WTC11 (cell line): ENCODE measurements at regions not wholly inside any gene's neighbourhood (a gene's known extent, or its start where the extent isn't known, plus 50 kb on each side); places are given as distances from the start of the nearest gene placed in this dataset.

ENCODE experiments used
- ATAC-seq: fragments of 200-7000 bp; cut with Tn5 transposase; 2 replicates; pipeline ENCODE4 v1.10.0; 2021; ENCODE audit warnings: mild to moderate bottlenecking, moderate library complexity
- CTCF ChIA-PET: fragments of 300-600 bp; sonication (Branson Sonifier 250); formaldehyde crosslinking; loops from one replicate; lab custom pipeline; 2021; ENCODE audit warnings: antibody characterized with exemption; lab: Charles Lee
- POLR2A ChIA-PET: fragments of 350-600 bp; sonication (Branson Sonifier 250); formaldehyde crosslinking; loops from one replicate; lab custom pipeline; 2021; ENCODE audit warnings: antibody characterized with exemption; lab: Charles Lee
- DNase-seq: peaks from one replicate; pipeline ENCODE4 v3.0.0; 2021; ENCODE audit warnings: low spot score
- H3K27ac Mint-ChIP-seq: 2 replicates; pipeline ENCODE4 v1.8.0; 2021; ENCODE audit warnings: mixed read lengths
- H3K27me3 Mint-ChIP-seq: 2 replicates; pipeline ENCODE4 v1.8.0; 2021; ENCODE audit warnings: low read depth, mild to moderate bottlenecking, moderate library complexity, mixed read lengths
- H3K36me3 Mint-ChIP-seq: 2 replicates; pipeline ENCODE4 v1.8.0; 2021; ENCODE audit warnings: mixed read lengths
- H3K4me1 Mint-ChIP-seq: 2 replicates; pipeline ENCODE4 v1.8.0; 2022; ENCODE audit warnings: mixed read lengths
- H3K4me3 Mint-ChIP-seq: 2 replicates; pipeline ENCODE4 v1.8.0; 2021; ENCODE audit warnings: mild to moderate bottlenecking, moderate library complexity, mixed read lengths
- H3K9me3 Mint-ChIP-seq: 2 replicates; pipeline ENCODE4 v1.8.0; 2021; ENCODE audit warnings: mixed read lengths
- ARID4B ChIP-seq: sonication (generic); formaldehyde crosslinking; IDR thresholded peaks from 2 replicates; pipeline ENCODE4 v1.8.0; 2023; ENCODE audit warnings: missing genetic modification reagents, mild to moderate bottlenecking, borderline replicate concordance
- ETV6 ChIP-seq: sonication (generic); formaldehyde crosslinking; IDR thresholded peaks from 2 replicates; pipeline ENCODE4 v1.8.1; 2022; ENCODE audit warnings: mild to moderate bottlenecking, missing genetic modification reagents
- HMGA2 ChIP-seq: fragments of 250-450 bp; sonication (Bioruptor Pico); IDR thresholded peaks from 2 replicates; pipeline ENCODE4 v1.4.0; 2021; ENCODE audit warnings: mild to moderate bottlenecking, moderate library complexity
- HMGXB4 ChIP-seq: sonication (generic); formaldehyde crosslinking; IDR thresholded peaks from 2 replicates; pipeline ENCODE4 v1.8.1; 2023; ENCODE audit warnings: mild to moderate bottlenecking, moderate library complexity, missing genetic modification reagents
- KAT7 ChIP-seq: sonication (generic); formaldehyde crosslinking; IDR thresholded peaks from 2 replicates; pipeline ENCODE4 v1.8.1; 2023; ENCODE audit warnings: missing genetic modification reagents, mild to moderate bottlenecking, borderline replicate concordance
- NFYB ChIP-seq: sonication (generic); formaldehyde crosslinking; conservative IDR thresholded peaks from 2 replicates; pipeline ENCODE4 v1.8.0; 2022; ENCODE audit warnings: low read depth, missing genetic modification reagents
- SMAD4 ChIP-seq: sonication (generic); formaldehyde crosslinking; IDR thresholded peaks from 2 replicates; pipeline ENCODE4 v1.8.0; 2022; ENCODE audit warnings: mild to moderate bottlenecking, missing genetic modification reagents
- TCF7 ChIP-seq: sonication (generic); formaldehyde crosslinking; IDR thresholded peaks from 2 replicates; pipeline ENCODE4 v1.8.0; 2022; ENCODE audit warnings: mild to moderate bottlenecking, low read depth, missing genetic modification reagents, moderate library complexity
- TP53 ChIP-seq: sonication (generic); formaldehyde crosslinking; IDR thresholded peaks from 2 replicates; pipeline ENCODE4 v1.8.1; 2023; ENCODE audit warnings: mild to moderate bottlenecking, missing genetic modification reagents
- USF1 ChIP-seq: sonication (generic); formaldehyde crosslinking; IDR thresholded peaks from 2 replicates; pipeline ENCODE4 v1.8.0; 2022; ENCODE audit warnings: mild to moderate bottlenecking, missing genetic modification reagents
- ZNF232 ChIP-seq: sonication (generic); formaldehyde crosslinking; IDR thresholded peaks from 2 replicates; pipeline ENCODE4 v1.8.0; 2022; ENCODE audit warnings: mild to moderate bottlenecking, missing genetic modification reagents
- ZNF416 ChIP-seq: fragments of 250-450 bp; sonication (Bioruptor Pico); IDR thresholded peaks from 2 replicates; pipeline ENCODE4 v1.9.0; 2021; ENCODE audit warnings: mild to moderate bottlenecking, inconsistent platforms
- TF ChIP-seq, protein P1 (sequence below): sonication (generic); formaldehyde crosslinking; IDR thresholded peaks from 2 replicates; pipeline ENCODE4 v1.8.1; 2023; ENCODE audit warnings: mild to moderate bottlenecking, missing genetic modification reagents
- TF ChIP-seq, protein P2 (sequence below): sonication (generic); formaldehyde crosslinking; IDR thresholded peaks from 2 replicates; pipeline ENCODE4 v1.8.1; 2022; ENCODE audit warnings: missing genetic modification reagents, borderline replicate concordance
- TF ChIP-seq, protein P3 (sequence below): sonication (generic); formaldehyde crosslinking; IDR thresholded peaks from 2 replicates; pipeline ENCODE4 v1.8.1; 2023; ENCODE audit warnings: mild to moderate bottlenecking, missing genetic modification reagents, borderline replicate concordance
- TF ChIP-seq, protein P4 (sequence below): fragments of 250-450 bp; sonication (Bioruptor Pico); IDR thresholded peaks from 2 replicates; pipeline ENCODE4 v1.8.0; 2021; ENCODE audit warnings: mild to moderate bottlenecking

DNA sequence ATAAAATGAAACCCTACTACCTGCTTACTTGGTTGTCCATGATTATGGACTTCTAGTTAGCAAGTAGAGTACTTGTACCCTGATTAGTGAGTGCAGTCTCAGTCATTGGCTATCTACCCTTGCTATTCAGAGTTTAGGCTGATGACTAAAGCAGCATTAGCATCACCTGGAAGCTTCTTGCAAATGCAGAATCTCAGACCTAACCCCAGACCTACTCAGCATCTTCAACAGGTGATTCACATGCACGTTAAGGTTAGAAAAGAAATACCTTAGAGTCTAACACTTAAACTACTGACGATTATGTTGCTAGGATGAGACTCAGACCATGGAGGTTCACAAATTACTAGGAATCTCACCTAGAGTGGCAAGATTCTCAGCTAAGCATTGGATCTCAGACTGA, 399.9 kb upstream of the FANCL start:
- Mint-ChIP-seq H3K4me1 (peaks cover 31% of the 10 kb centered on the region), H3K27me3 (no peaks in the 10 kb centered on the region), H3K36me3 (no peaks in the 10 kb centered on the region), H3K4me3 (no peak overlapping the region), H3K27ac (no peak overlapping the region), H3K9me3 (no peaks in the 10 kb centered on the region)
- DNase-seq (no peak), ATAC-seq (peak; percentile 38)
- ChIA-PET POLR2A (no interaction called here), CTCF (no interaction called here)
- TF ChIP-seq, protein P1, sequence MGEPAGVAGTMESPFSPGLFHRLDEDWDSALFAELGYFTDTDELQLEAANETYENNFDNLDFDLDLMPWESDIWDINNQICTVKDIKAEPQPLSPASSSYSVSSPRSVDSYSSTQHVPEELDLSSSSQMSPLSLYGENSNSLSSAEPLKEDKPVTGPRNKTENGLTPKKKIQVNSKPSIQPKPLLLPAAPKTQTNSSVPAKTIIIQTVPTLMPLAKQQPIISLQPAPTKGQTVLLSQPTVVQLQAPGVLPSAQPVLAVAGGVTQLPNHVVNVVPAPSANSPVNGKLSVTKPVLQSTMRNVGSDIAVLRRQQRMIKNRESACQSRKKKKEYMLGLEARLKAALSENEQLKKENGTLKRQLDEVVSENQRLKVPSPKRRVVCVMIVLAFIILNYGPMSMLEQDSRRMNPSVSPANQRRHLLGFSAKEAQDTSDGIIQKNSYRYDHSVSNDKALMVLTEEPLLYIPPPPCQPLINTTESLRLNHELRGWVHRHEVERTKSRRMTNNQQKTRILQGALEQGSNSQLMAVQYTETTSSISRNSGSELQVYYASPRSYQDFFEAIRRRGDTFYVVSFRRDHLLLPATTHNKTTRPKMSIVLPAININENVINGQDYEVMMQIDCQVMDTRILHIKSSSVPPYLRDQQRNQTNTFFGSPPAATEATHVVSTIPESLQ, result no peak
- TF ChIP-seq ETV6 (CRISPR knock-in tag), result no peak
- no peak for TF ChIP-seq SMAD4 (CRISPR knock-in tag)
- TF ChIP-seq KAT7 (CRISPR knock-in tag), result no peak
- TF ChIP-seq TCF7 (CRISPR knock-in tag), result no peak
- no peak for TF ChIP-seq HMGA2 (CRISPR knock-in tag)
- no peak for TF ChIP-seq NFYB (CRISPR knock-in tag)
- no peak for TF ChIP-seq TP53 (CRISPR knock-in tag)
- no peak for TF ChIP-seq USF1 (CRISPR knock-in tag)
- no peak for TF ChIP-seq HMGXB4 (CRISPR knock-in tag)
- TF ChIP-seq ARID4B (CRISPR knock-in tag), result no peak
- TF ChIP-seq ZNF232 (CRISPR knock-in tag), result no peak
- TF ChIP-seq, protein P2, sequence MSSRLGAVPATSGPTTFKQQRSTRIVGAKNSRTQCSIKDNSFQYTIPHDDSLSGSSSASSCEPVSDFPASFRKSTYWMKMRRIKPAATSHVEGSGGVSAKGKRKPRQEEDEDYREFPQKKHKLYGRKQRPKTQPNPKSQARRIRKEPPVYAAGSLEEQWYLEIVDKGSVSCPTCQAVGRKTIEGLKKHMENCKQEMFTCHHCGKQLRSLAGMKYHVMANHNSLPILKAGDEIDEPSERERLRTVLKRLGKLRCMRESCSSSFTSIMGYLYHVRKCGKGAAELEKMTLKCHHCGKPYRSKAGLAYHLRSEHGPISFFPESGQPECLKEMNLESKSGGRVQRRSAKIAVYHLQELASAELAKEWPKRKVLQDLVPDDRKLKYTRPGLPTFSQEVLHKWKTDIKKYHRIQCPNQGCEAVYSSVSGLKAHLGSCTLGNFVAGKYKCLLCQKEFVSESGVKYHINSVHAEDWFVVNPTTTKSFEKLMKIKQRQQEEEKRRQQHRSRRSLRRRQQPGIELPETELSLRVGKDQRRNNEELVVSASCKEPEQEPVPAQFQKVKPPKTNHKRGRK (CRISPR knock-in tag), result no peak
- TF ChIP-seq, protein P3, sequence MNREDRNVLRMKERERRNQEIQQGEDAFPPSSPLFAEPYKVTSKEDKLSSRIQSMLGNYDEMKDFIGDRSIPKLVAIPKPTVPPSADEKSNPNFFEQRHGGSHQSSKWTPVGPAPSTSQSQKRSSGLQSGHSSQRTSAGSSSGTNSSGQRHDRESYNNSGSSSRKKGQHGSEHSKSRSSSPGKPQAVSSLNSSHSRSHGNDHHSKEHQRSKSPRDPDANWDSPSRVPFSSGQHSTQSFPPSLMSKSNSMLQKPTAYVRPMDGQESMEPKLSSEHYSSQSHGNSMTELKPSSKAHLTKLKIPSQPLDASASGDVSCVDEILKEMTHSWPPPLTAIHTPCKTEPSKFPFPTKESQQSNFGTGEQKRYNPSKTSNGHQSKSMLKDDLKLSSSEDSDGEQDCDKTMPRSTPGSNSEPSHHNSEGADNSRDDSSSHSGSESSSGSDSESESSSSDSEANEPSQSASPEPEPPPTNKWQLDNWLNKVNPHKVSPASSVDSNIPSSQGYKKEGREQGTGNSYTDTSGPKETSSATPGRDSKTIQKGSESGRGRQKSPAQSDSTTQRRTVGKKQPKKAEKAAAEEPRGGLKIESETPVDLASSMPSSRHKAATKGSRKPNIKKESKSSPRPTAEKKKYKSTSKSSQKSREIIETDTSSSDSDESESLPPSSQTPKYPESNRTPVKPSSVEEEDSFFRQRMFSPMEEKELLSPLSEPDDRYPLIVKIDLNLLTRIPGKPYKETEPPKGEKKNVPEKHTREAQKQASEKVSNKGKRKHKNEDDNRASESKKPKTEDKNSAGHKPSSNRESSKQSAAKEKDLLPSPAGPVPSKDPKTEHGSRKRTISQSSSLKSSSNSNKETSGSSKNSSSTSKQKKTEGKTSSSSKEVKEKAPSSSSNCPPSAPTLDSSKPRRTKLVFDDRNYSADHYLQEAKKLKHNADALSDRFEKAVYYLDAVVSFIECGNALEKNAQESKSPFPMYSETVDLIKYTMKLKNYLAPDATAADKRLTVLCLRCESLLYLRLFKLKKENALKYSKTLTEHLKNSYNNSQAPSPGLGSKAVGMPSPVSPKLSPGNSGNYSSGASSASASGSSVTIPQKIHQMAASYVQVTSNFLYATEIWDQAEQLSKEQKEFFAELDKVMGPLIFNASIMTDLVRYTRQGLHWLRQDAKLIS (CRISPR knock-in tag), result no peak
- TF ChIP-seq ZNF416 (CRISPR knock-in tag), result no peak
- TF ChIP-seq, protein P4, sequence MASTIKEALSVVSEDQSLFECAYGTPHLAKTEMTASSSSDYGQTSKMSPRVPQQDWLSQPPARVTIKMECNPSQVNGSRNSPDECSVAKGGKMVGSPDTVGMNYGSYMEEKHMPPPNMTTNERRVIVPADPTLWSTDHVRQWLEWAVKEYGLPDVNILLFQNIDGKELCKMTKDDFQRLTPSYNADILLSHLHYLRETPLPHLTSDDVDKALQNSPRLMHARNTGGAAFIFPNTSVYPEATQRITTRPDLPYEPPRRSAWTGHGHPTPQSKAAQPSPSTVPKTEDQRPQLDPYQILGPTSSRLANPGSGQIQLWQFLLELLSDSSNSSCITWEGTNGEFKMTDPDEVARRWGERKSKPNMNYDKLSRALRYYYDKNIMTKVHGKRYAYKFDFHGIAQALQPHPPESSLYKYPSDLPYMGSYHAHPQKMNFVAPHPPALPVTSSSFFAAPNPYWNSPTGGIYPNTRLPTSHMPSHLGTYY (CRISPR knock-in tag), result no peak
